ENCODE measurements at regions not wholly inside any gene's neighbourhood (a gene's known extent, or its start where the extent isn't known, plus 50 kb on each side); places are given as distances from the start of the nearest gene placed in this dataset.

DNA sequence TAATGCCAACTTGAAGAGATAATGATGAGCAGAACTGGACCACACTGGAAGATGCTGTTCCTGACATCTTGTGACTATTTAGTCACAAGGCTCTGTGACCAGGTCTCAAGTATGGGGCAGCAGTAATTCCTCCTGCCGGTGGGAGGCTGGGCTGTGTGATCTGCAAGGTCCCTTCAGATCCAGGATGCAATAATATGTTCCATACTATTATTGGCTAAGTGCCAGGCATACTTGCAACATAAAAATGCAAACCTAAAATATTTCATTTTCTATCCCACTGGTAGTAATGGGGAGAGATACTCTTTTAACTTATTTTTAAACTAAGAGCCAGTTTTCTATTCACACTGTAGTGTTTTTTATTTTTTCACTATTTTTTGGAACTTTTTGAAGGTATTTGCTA lies 171.5 kb downstream of the CYP26A1 start:
- BruUV-seq (replicated peaks): no TSS peak
- Histone ChIP-seq H3K9me3 (ENCODE audit: low read length) (no peaks in the 10 kb centered on the region), H3K79me2 (ENCODE audit: insufficient read depth, low read depth, low read length) (no peaks in the 10 kb centered on the region), H3K4me3 (ENCODE audit: low read depth, low read length, poor library complexity, severe bottlenecking) (no peak overlapping the region), H3K4me1 (ENCODE audit: insufficient read depth, low read length, poor library complexity, severe bottlenecking) (no peaks in the 10 kb centered on the region), H3K36me3 (ENCODE audit: insufficient read depth, low read length) (no peaks in the 10 kb centered on the region), H3K9me2 (ENCODE audit: insufficient read depth, low read length) (no peaks in the 10 kb centered on the region), H3K4me2 (ENCODE audit: low read length) (no peak overlapping the region), H2AFZ (ENCODE audit: low read length) (no peak overlapping the region), H4K20me1 (ENCODE audit: insufficient read depth, low read length) (no peaks in the 10 kb centered on the region), H3K27ac (ENCODE audit: low read depth, low read length, poor library complexity, severe bottlenecking) (no peak overlapping the region)
- POLR2A ChIA-PET: interaction anchor here (0.6 kb wide), 1 partner anchor 265 kb away, joined by 6 read pairs; no protein-coding TSS in a partner anchor
- CTCF ChIA-PET (ENCODE audit: unreplicated experiment): interaction anchor here (0.6 kb wide), 1 partner anchor 126 kb away, joined by 3 read pairs; no protein-coding TSS in a partner anchor
- intact Hi-C loops (cut with micrococcal nuclease; ENCODE audit: unreplicated experiment): no loop called here
- no peak for DNase-seq (ENCODE audit: low spot score)
- no peak for TF ChIP-seq EZH2phosphoT487 (IDR thresholded peaks at IDR 0.05; ENCODE audit: borderline replicate concordance, low read depth, low read length)
- TF ChIP-seq, protein P1, sequence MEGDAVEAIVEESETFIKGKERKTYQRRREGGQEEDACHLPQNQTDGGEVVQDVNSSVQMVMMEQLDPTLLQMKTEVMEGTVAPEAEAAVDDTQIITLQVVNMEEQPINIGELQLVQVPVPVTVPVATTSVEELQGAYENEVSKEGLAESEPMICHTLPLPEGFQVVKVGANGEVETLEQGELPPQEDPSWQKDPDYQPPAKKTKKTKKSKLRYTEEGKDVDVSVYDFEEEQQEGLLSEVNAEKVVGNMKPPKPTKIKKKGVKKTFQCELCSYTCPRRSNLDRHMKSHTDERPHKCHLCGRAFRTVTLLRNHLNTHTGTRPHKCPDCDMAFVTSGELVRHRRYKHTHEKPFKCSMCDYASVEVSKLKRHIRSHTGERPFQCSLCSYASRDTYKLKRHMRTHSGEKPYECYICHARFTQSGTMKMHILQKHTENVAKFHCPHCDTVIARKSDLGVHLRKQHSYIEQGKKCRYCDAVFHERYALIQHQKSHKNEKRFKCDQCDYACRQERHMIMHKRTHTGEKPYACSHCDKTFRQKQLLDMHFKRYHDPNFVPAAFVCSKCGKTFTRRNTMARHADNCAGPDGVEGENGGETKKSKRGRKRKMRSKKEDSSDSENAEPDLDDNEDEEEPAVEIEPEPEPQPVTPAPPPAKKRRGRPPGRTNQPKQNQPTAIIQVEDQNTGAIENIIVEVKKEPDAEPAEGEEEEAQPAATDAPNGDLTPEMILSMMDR (conservative IDR thresholded peaks at IDR 0.05; ENCODE audit: low read length): no peak

GRCh38 chr10:93245779-93246178 lies 172.1 kb downstream of the CYP26A1 start:
- Histone ChIP-seq H3K4me1 (ENCODE audit: insufficient read depth, low read length, poor library complexity, severe bottlenecking) (no peaks in the 10 kb centered on the region), H3K4me3 (ENCODE audit: low read depth, low read length, poor library complexity, severe bottlenecking) (no peak overlapping the region), H4K20me1 (ENCODE audit: insufficient read depth, low read length) (no peaks in the 10 kb centered on the region), H3K9me3 (ENCODE audit: low read length) (no peaks in the 10 kb centered on the region), H2AFZ (ENCODE audit: low read length) (no peak overlapping the region), H3K27ac (ENCODE audit: low read depth, low read length, poor library complexity, severe bottlenecking) (no peak overlapping the region), H3K9me2 (ENCODE audit: insufficient read depth, low read length) (no peaks in the 10 kb centered on the region), H3K36me3 (ENCODE audit: insufficient read depth, low read length) (no peaks in the 10 kb centered on the region), H3K79me2 (ENCODE audit: insufficient read depth, low read depth, low read length) (no peaks in the 10 kb centered on the region), H3K4me2 (ENCODE audit: low read length) (no peak overlapping the region)
- no TSS peak for BruUV-seq (replicated peaks)
- no peak for TF ChIP-seq EZH2phosphoT487 (IDR thresholded peaks at IDR 0.05; ENCODE audit: borderline replicate concordance, low read depth, low read length)
- TF ChIP-seq, protein P1 (conservative IDR thresholded peaks at IDR 0.05; ENCODE audit: low read length): no peak
- intact Hi-C loops (cut with micrococcal nuclease; ENCODE audit: unreplicated experiment): no loop called here
- ChIA-PET CTCF (ENCODE audit: unreplicated experiment) (interaction anchor here (0.6 kb wide), 1 partner anchor 125 kb away, joined by 3 read pairs; no protein-coding TSS in a partner anchor), POLR2A (interaction anchor here (0.6 kb wide), 2 partner anchors 23 to 266 kb away, joined by 3 to 6 read pairs; no protein-coding TSS in a partner anchor)
- DNase-seq (ENCODE audit: low spot score): no peak

GRCh38 chr10:93248583-93249227 lies 175.0 kb downstream of the CYP26A1 start:
- Histone ChIP-seq H3K27ac (ENCODE audit: low read depth, low read length, poor library complexity, severe bottlenecking) (no peak overlapping the region), H2AFZ (ENCODE audit: low read length) (no peak overlapping the region), H3K4me1 (ENCODE audit: insufficient read depth, low read length, poor library complexity, severe bottlenecking) (no peaks in the 10 kb centered on the region), H4K20me1 (ENCODE audit: insufficient read depth, low read length) (no peaks in the 10 kb centered on the region), H3K79me2 (ENCODE audit: insufficient read depth, low read depth, low read length) (no peaks in the 10 kb centered on the region), H3K4me3 (ENCODE audit: low read depth, low read length, poor library complexity, severe bottlenecking) (no peak overlapping the region), H3K4me2 (ENCODE audit: low read length) (no peak overlapping the region), H3K36me3 (ENCODE audit: insufficient read depth, low read length) (no peaks in the 10 kb centered on the region), H3K9me2 (ENCODE audit: insufficient read depth, low read length) (no peaks in the 10 kb centered on the region), H3K9me3 (ENCODE audit: low read length) (no peaks in the 10 kb centered on the region)
- POLR2A ChIA-PET: no interaction called here
- CTCF ChIA-PET (ENCODE audit: unreplicated experiment): no interaction called here
- intact Hi-C loops (cut with micrococcal nuclease; ENCODE audit: unreplicated experiment): no loop called here
- BruUV-seq (replicated peaks): no TSS peak
- TF ChIP-seq, protein P1 (conservative IDR thresholded peaks at IDR 0.05; ENCODE audit: low read length): no peak
- TF ChIP-seq EZH2phosphoT487 (IDR thresholded peaks at IDR 0.05; ENCODE audit: borderline replicate concordance, low read depth, low read length): no peak
- no peak for DNase-seq (ENCODE audit: low spot score)

Data from OCI-LY7 (cell line).